Stomach (tissue), 4 donors: ENCODE measurements at regions not wholly inside any gene's neighbourhood (a gene's known extent, or its start where the extent isn't known, plus 50 kb on each side); places are given as distances from the start of the nearest gene placed in this dataset.

ENCODE experiments used
- EP300 ChIP-seq: sonication (generic); formaldehyde crosslinking; IDR thresholded peaks from one replicate; pipeline ENCODE4 v1.6.1; 2017; ENCODE audit warnings: antibody characterized with exemption
- POLR2A ChIP-seq, 4 donors: fragments of 450-650 bp; IDR thresholded peaks; one replicate each; pipeline ENCODE4 v1.6.1; 2016; ENCODE audit warnings: antibody characterized with exemption in 4 of 4, control low read depth in 2 of 4, mild to moderate bottlenecking in 1 of 4, moderate library complexity in 1 of 4
- POLR2AphosphoS5 ChIP-seq, 3 donors: sonication (generic); formaldehyde crosslinking; IDR thresholded peaks; one replicate each; pipeline ENCODE4 v1.6.1; 2016; ENCODE audit warnings: antibody characterized with exemption in 3 of 3
- TF ChIP-seq, protein P1 (sequence below), 7 experiments: fragments of 450-650 bp in 4 of 7; fragments of 200-600 bp in 3 of 7; sonication (generic) in 3 of 7; IDR thresholded peaks; one replicate each; pipeline ENCODE4 v1.5.1; 2016 to 2019; ENCODE audit warnings: antibody characterized with exemption in 7 of 7, control low read depth in 2 of 7, mild to moderate bottlenecking in 1 of 7

DNA sequence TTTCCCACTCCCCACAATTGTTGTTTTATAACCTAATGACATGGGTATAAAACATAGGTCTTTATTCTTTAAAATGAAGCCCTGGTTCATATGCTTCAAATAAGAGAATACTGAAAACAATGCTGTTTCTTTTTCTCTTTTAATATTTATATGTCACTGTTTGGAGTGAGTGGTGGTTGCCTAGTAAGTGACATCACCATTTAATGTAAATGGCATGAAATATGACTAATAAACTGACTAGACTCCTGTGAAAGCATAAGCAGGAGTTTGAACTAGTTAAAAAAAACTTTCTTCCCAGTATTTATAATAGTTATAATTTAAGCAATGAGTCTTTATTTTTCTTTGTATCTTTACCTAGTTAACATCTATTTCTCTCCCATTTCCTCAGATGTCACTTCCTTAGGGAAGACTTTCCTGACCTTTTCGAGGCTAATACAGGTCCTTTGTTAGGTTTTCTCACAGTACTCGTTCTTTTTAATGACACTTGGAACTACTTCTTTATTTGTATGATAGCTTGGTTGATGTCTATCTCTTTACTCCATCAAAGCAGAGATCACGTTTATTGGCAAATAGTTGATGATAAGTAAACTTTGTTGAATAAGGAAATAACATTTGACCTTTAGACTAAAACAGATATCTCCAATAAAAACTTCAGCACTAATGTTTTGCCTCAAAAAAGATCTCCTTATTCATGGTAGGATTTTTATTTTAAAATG is 105.4 kb upstream of the PDC start:
- TF ChIP-seq, protein P1, sequence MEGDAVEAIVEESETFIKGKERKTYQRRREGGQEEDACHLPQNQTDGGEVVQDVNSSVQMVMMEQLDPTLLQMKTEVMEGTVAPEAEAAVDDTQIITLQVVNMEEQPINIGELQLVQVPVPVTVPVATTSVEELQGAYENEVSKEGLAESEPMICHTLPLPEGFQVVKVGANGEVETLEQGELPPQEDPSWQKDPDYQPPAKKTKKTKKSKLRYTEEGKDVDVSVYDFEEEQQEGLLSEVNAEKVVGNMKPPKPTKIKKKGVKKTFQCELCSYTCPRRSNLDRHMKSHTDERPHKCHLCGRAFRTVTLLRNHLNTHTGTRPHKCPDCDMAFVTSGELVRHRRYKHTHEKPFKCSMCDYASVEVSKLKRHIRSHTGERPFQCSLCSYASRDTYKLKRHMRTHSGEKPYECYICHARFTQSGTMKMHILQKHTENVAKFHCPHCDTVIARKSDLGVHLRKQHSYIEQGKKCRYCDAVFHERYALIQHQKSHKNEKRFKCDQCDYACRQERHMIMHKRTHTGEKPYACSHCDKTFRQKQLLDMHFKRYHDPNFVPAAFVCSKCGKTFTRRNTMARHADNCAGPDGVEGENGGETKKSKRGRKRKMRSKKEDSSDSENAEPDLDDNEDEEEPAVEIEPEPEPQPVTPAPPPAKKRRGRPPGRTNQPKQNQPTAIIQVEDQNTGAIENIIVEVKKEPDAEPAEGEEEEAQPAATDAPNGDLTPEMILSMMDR (IDR thresholded peaks at IDR 0.05): no peak
- no peak for TF ChIP-seq POLR2AphosphoS5 (IDR thresholded peaks at IDR 0.05)
- no peak for TF ChIP-seq POLR2A (IDR thresholded peaks at IDR 0.05)
- no peak for TF ChIP-seq EP300
